ENCODE measurements at regions not wholly inside any gene's neighbourhood (a gene's known extent, or its start where the extent isn't known, plus 50 kb on each side); places are given as distances from the start of the nearest gene placed in this dataset.

- no peak for DNase-seq
Measured at GRCh38 chr4:24476282-24476681, 108.1 kb downstream of the DHX15 start.

GRCh38 chr4:24475756-24476155 lies 108.6 kb downstream of the DHX15 start:
- DNase-seq = no peak

- peak; percentile 26 for DNase-seq
Measured at GRCh38 chr4:24473309-24473721, 111.0 kb downstream of the DHX15 start.

GRCh38 chr4:24472514-24473308 lies 111.6 kb downstream of the DHX15 start:
- DNase-seq = peak; percentile 49

- no peak for DNase-seq
Measured at GRCh38 chr4:24472161-24472510, 112.2 kb downstream of the DHX15 start.

GRCh38 chr4:24471486-24472160 lies 112.7 kb downstream of the DHX15 start:
- no peak for DNase-seq

- peak; percentile 28 for DNase-seq
Measured at GRCh38 chr4:24470666-24471485, 113.5 kb downstream of the DHX15 start.

GRCh38 chr4:24468071-24468470 lies 116.3 kb downstream of the DHX15 start:
- no peak for DNase-seq

- DNase-seq = no peak
Measured at GRCh38 chr4:24464566-24464965, 119.8 kb downstream of the DHX15 start.

GRCh38 chr4:24456431-24456830 lies 127.9 kb downstream of the DHX15 start:
- no peak for DNase-seq

- DNase-seq = no peak
Measured at GRCh38 chr4:24453951-24454350, 130.4 kb downstream of the DHX15 start.

GRCh38 chr4:24451870-24452269 lies 132.5 kb downstream of the DHX15 start:
- no peak for DNase-seq

GRCh38 chr4:24443200-24443599 lies 141.2 kb downstream of the DHX15 start:
- no peak for DNase-seq

- no peak for DNase-seq
Measured at GRCh38 chr4:24440765-24441164, 143.6 kb downstream of the DHX15 start.

- no peak for DNase-seq
Measured at GRCh38 chr4:24434241-24434640, 150.1 kb downstream of the DHX15 start.

- DNase-seq = no peak
Measured at GRCh38 chr4:24433515-24434214, 150.7 kb downstream of the DHX15 start.

- DNase-seq = no peak
Measured at GRCh38 chr4:24428850-24429249, 155.5 kb downstream of the DHX15 start.

- DNase-seq = no peak
Measured at GRCh38 chr4:24426557-24426956, 157.8 kb downstream of the DHX15 start.

GRCh38 chr4:24425863-24426262 lies 158.5 kb downstream of the DHX15 start:
- DNase-seq = no peak

- no peak for DNase-seq
Measured at GRCh38 chr4:24423670-24424069, 160.7 kb downstream of the DHX15 start.

- no peak for DNase-seq
Measured at GRCh38 chr4:24422644-24423043, 161.7 kb downstream of the DHX15 start.

GRCh38 chr4:24419181-24420034 lies 164.9 kb downstream of the DHX15 start:
- DNase-seq = peak; percentile 73

Measured in kidney glomerular epithelial cell (primary cell).